SHP77 treated with DMSO at 0.1 percent for 48 hours (cell line): ENCODE measurements at regions not wholly inside any gene's neighbourhood (a gene's known extent, or its start where the extent isn't known, plus 50 kb on each side); places are given as distances from the start of the nearest gene placed in this dataset.

ENCODE experiments used
- DNase-seq: peaks from one replicate; lab custom pipeline; 2025; lab: John Stamatoyannopoulos, UW

GRCh38 chr6:54058236-54058635 is 53.0 kb upstream of the MLIP start:
- DNase-seq, result no peak

GRCh38 chr6:54059683-54060082 is 51.6 kb upstream of the MLIP start:
- DNase-seq, result no peak

GRCh38 chr6:54060286-54060685 is 51.0 kb upstream of the MLIP start:
- no peak for DNase-seq
